ENCODE measurements at regions not wholly inside any gene's neighbourhood (a gene's known extent, or its start where the extent isn't known, plus 50 kb on each side); places are given as distances from the start of the nearest gene placed in this dataset.
"Not testable (repeated sequence)": the region's sequence is repeated elsewhere in the genome, so short reads cannot be mapped to it uniquely, and the experiment has no call there.

GRCh38 chr3:194056731-194057415 lies 79.1 kb upstream of the HES1 start:
- DNase-seq (ENCODE audit: insufficient read length) (no peak), FAIRE-seq (no peak)
- TF ChIP-seq POLR2AphosphoS5 (IDR thresholded peaks at IDR 0.05; ENCODE audit: low read depth, low read length) (no peak), TAF1 (IDR thresholded peaks at IDR 0.05; ENCODE audit: borderline replicate concordance, low read depth, low read length) (no peak)

GRCh38 chr3:194057570-194058188 lies 78.3 kb upstream of the HES1 start:
- TF ChIP-seq TAF1 (IDR thresholded peaks at IDR 0.05; ENCODE audit: borderline replicate concordance, low read depth, low read length): no peak
- TF ChIP-seq POLR2A (IDR thresholded peaks at IDR 0.05; ENCODE audit: low read depth, low read length): no peak
- no peak for TF ChIP-seq POLR2AphosphoS5 (IDR thresholded peaks at IDR 0.05; ENCODE audit: low read depth, low read length)
- FAIRE-seq: no peak
- DNase-seq (ENCODE audit: insufficient read length): no peak

- peak; percentile 60 for DNase-seq (ENCODE audit: insufficient read length)
- peak; percentile 72 for FAIRE-seq
Measured at GRCh38 chr3:194058189-194058571, 77.8 kb upstream of the HES1 start.

GRCh38 chr3:194058753-194059152 lies 77.2 kb upstream of the HES1 start:
- FAIRE-seq: no peak
- TF ChIP-seq POLR2AphosphoS5 (IDR thresholded peaks at IDR 0.05; ENCODE audit: low read depth, low read length): no peak
- no peak for TF ChIP-seq TAF1 (IDR thresholded peaks at IDR 0.05; ENCODE audit: borderline replicate concordance, low read depth, low read length)
- no peak for TF ChIP-seq POLR2A (IDR thresholded peaks at IDR 0.05; ENCODE audit: low read depth, low read length)
- no peak for DNase-seq (ENCODE audit: insufficient read length)

More at GRCh38 chr3:194058189-194058571, 77.8 kb upstream of the HES1 start:
- TF ChIP-seq POLR2A (IDR thresholded peaks at IDR 0.05; ENCODE audit: low read depth, low read length) (0 out of 2 replicates have a peak, but pooled peaks have one; percentile 27), POLR2AphosphoS5 (IDR thresholded peaks at IDR 0.05; ENCODE audit: low read depth, low read length) (no peak)

GRCh38 chr3:194061421-194062030 lies 74.4 kb upstream of the HES1 start:
- no peak for TF ChIP-seq POLR2AphosphoS5 (IDR thresholded peaks at IDR 0.05; ENCODE audit: low read depth, low read length)
- TF ChIP-seq TAF1 (IDR thresholded peaks at IDR 0.05; ENCODE audit: borderline replicate concordance, low read depth, low read length): no peak
- no peak for TF ChIP-seq POLR2A (IDR thresholded peaks at IDR 0.05; ENCODE audit: low read depth, low read length)
- DNase-seq (ENCODE audit: insufficient read length) (no peak), FAIRE-seq (no peak)

DNA sequence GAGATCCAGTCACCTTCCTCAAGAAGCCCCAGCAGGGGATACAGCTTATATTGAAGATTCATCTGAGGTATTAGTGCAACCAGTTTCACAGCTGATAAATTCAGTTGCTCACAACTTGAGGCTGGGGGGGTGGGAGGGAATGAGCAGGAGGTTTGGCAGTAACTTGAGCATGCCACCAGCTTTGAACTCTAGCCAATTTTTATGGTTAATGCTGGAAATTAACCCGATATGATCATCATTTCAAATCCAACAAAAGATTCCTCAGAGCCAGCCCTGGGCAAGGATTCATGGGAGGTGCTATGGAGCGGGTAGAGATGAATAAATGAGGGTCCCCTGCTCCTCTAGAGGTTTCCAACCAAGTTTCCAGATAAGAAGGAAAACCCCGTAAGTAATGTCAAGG lies 73.1 kb upstream of the HES1 start:
- no peak for FAIRE-seq
- DNase-seq (ENCODE audit: insufficient read length): no peak

GRCh38 chr3:194064380-194065332 lies 71.3 kb upstream of the HES1 start:
- TF ChIP-seq TAF1 (IDR thresholded peaks at IDR 0.05; ENCODE audit: borderline replicate concordance, low read depth, low read length): no peak
- no peak for FAIRE-seq
- DNase-seq (ENCODE audit: insufficient read length): no peak

More for the DNA sequence above, 73.1 kb upstream of the HES1 start:
- TF ChIP-seq TAF1 (IDR thresholded peaks at IDR 0.05; ENCODE audit: borderline replicate concordance, low read depth, low read length) (no peak), POLR2A (IDR thresholded peaks at IDR 0.05; ENCODE audit: low read depth, low read length) (no peak)

- DNase-seq (ENCODE audit: insufficient read length); FAIRE-seq: not testable (repeated sequence)
Measured at GRCh38 chr3:194067327-194067726, 68.6 kb upstream of the HES1 start.

DNA sequence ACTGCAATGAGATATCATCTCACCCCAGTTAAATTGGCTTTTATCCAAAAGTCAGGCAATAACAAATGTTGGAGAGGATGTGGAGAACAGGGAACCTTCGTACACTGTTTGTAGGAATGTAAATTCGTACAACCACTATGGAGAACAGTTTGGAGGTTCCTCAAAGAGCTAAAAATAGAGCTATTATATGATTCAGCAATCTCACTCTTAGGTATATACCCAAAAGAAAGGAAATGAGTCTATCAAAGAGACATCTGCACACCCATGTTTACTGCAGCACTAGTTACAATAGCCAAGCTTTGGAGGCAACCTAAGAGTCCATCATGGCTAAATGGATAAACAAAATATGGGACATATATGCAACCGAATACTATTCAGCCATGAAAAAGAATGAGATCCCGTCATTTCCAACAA lies 68.0 kb upstream of the HES1 start:
- no peak for FAIRE-seq
- no peak for DNase-seq (ENCODE audit: insufficient read length)
- TF ChIP-seq POLR2AphosphoS5 (IDR thresholded peaks at IDR 0.05; ENCODE audit: low read depth, low read length) (no peak), POLR2A (IDR thresholded peaks at IDR 0.05; ENCODE audit: low read depth, low read length) (no peak), TAF1 (IDR thresholded peaks at IDR 0.05; ENCODE audit: borderline replicate concordance, low read depth, low read length) (no peak)

- no peak for TF ChIP-seq TAF1 (IDR thresholded peaks at IDR 0.05; ENCODE audit: borderline replicate concordance, low read depth, low read length)
- TF ChIP-seq POLR2AphosphoS5 (IDR thresholded peaks at IDR 0.05; ENCODE audit: low read depth, low read length): no peak
- TF ChIP-seq POLR2A (IDR thresholded peaks at IDR 0.05; ENCODE audit: low read depth, low read length): no peak
- DNase-seq (ENCODE audit: insufficient read length) (no peak), FAIRE-seq (no peak)
Measured at GRCh38 chr3:194069421-194070219, 66.3 kb upstream of the HES1 start.

DNA sequence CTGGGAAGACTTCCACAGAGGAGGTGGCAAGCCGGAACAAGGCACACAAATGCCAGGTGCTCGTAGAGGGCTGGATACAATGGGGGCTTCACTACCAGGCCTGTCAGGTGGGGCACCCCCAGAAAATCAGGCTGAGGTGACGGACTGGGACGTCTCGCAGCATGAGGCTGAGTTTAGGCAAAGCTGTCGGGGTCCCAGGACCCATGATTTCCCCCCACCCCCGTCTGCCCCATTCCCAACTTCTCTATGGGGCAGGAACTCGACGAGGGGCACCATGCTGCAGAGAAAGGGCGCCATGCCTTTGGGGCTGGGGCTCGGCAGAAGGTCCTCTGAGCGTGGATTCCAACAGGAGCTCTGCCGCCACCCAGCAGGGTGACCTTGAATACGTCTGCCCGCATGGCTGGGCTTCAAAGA lies 65.7 kb upstream of the HES1 start:
- DNase-seq (ENCODE audit: insufficient read length) (no peak), FAIRE-seq (no peak)
- no peak for TF ChIP-seq TAF1 (IDR thresholded peaks at IDR 0.05; ENCODE audit: borderline replicate concordance, low read depth, low read length)
- no peak for TF ChIP-seq POLR2A (IDR thresholded peaks at IDR 0.05; ENCODE audit: low read depth, low read length)
- no peak for TF ChIP-seq POLR2AphosphoS5 (IDR thresholded peaks at IDR 0.05; ENCODE audit: low read depth, low read length)

Measured in GM12892 (cell line).